SH-SY5Y (cell line): ENCODE measurements at regions not wholly inside any gene's neighbourhood (a gene's known extent, or its start where the extent isn't known, plus 50 kb on each side); places are given as distances from the start of the nearest gene placed in this dataset.

ENCODE experiments used
- GATA2 ChIP-seq: IDR thresholded peaks from 2 replicates; pipeline ENCODE4 v1.6.1; 2011; ENCODE audit warnings: mild to moderate bottlenecking, low read depth, low read length
- GATA3 ChIP-seq: IDR thresholded peaks from 2 replicates; pipeline ENCODE4 v1.6.1; 2011; ENCODE audit warnings: low read depth, mild to moderate bottlenecking, low read length, moderate library complexity

GRCh38 chr12:13462450-13462849, 265.9 kb downstream of the EMP1 start:
- TF ChIP-seq GATA3: no peak
- TF ChIP-seq GATA2: no peak

DNA sequence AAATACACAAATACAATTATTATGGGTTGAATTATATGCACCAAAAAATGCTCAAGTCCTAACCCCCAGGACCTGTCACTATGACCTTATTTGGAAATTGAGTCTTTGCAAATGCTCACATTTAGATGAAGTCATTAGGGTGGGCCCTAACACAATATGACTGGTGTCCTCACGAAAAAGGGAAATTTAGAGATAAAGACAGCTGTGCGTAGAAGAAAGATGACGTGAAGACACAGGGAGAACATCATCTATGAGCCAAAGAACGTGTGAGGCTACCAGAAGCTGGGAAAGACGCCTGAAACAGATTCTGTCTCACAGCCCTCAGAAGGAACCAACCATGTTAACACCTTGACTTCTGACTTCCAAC, 259.2 kb downstream of the EMP1 start:
- no peak for TF ChIP-seq GATA3
- no peak for TF ChIP-seq GATA2

- TF ChIP-seq GATA3 (no peak), GATA2 (no peak)
These were observed 258.7 kb downstream of the EMP1 start for GRCh38 chr12:13454991-13455777.

DNA sequence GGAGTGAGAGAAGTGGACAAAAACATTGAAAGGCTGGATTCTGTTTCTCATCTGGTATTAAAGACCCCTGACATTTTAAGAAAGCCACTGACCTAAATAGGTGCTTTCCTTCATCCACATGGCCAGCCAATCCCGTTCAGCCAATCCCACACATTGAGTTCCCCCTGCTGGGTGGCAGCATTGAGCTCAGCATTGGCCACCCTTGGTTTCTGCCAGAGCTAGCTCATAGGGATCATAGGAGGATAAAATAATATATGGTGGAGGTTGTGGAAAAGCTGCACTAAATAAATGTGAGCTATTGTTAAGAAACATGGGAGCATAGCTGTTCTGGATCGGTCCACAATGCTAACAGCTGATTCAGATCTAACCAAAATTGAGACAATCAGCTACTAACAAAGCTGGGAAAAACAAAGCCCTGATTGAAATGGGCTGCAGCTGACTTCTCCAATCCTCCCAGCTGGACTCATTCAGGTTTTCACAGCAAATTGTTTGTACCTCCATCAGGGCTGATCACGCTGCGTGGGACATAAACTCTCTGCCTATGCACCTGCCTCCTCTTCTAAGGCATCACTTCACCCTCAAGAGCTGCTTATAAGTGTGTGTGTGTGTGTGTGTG, 256.5 kb downstream of the EMP1 start:
- TF ChIP-seq GATA2 (no peak), GATA3 (no peak)

GRCh38 chr12:13451776-13452175, 255.2 kb downstream of the EMP1 start:
- TF ChIP-seq GATA3: no peak
- no peak for TF ChIP-seq GATA2

- TF ChIP-seq GATA2 (no peak), GATA3 (no peak)
These were observed 253.9 kb downstream of the EMP1 start for GRCh38 chr12:13450231-13451080.

- TF ChIP-seq GATA2 (no peak), GATA3 (no peak)
These were observed 247.6 kb downstream of the EMP1 start for GRCh38 chr12:13444076-13444475.

DNA sequence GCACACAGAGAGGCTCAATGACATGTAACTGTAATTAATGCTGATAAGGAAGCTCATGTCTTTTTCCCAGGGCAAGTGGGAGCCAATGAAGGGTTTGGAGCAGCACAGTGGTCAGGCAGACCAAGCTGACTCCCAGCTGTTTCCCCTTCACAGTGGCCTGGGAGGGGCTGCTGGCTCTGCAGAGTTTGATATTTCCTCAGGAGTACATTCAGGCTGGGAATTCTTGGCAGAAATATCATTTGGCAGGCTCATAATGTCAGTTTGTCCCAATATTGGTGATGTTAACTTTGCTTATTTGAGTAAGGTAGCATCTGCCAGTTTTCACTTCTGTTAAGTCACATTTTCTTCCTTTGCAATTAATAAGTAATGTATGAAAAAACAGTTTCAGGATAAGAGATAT, 247.0 kb downstream of the EMP1 start:
- TF ChIP-seq GATA2 (no peak), GATA3 (no peak)

- no peak for TF ChIP-seq GATA2
These were observed 246.5 kb downstream of the EMP1 start for GRCh38 chr12:13443028-13443427.

DNA sequence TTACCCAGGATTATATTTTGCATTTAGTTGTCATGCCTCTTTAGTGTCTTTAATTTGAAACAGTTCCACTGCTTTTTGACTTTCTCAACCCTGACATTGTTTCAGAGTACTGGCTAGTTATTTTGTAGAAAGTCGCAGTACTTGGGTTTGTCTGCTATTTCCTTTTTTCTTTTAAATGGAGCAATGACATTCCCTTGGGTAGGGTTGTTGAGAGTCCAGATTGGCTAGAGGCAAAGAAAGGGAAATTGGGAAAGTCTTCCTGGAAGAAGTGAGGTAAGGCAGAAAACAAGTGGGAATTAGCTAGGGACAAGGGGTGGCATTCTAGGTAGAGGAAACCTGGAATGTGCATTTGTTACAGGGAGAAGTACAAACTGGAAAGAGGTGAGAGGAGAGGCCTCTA, 245.9 kb downstream of the EMP1 start:
- no peak for TF ChIP-seq GATA3
- no peak for TF ChIP-seq GATA2

GRCh38 chr12:13440844-13441243, 244.3 kb downstream of the EMP1 start:
- no peak for TF ChIP-seq GATA2
- no peak for TF ChIP-seq GATA3

GRCh38 chr12:13437541-13437940, 241.0 kb downstream of the EMP1 start:
- TF ChIP-seq GATA2 (no peak), GATA3 (no peak)

DNA sequence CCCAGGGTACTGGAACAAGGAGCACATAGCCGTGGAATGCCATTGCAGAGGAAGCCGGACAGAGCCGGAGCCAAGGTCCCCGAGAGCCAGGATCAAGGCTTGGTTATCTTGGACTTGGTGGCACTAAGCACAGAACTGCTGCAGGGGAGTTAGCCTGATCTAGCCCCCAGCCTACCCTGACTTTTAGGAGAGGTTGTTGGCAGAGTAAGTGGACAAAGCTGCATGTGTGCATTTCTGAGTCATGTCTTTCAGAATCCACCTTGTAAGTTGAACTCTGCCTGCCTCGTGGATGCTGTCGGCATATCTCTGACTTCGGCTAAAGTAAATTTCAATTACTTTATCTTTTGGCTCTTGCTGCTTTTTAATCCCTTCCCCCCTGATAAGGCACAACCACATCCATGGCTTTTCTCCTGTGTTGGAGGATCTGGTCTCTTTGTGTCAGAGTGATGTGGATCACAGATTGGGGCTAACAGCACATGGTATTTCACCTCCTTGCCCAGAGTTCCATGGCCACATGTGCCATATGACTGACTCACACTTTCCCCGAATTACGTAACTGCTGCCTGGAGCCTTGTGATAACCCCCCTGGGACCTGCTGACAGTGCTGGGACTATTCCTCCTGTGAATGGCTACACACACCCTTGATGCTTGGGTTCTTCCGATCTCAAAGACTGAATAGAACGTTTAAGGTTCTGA, 240.3 kb downstream of the EMP1 start:
- TF ChIP-seq GATA3: no peak
- TF ChIP-seq GATA2: no peak; the same call in 1 of the 2 replicates

DNA sequence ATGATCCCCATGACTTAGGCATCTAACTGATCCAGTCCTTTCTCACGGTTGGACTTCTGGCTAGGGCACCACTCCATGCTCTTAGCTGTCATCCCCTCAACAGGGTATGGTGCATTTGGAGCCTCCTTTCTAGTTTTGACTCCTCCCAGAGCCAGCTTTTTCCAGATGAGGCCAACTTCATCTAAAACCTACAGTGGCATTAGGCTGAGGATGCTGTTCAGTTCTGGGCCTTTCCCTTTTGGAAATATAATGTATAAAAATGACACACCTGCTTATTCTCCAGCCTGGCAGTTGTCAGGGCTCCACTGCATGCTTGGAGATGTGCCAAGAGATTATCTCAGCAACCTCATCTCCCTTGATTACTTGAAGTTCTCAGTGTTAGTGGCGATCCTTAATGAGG, 239.7 kb downstream of the EMP1 start:
- TF ChIP-seq GATA2 (no peak), GATA3 (no peak)
